Osteoblast (primary cell): ENCODE measurements at regions not wholly inside any gene's neighbourhood (a gene's known extent, or its start where the extent isn't known, plus 50 kb on each side); places are given as distances from the start of the nearest gene placed in this dataset.

ENCODE experiments used
- DNase-seq: peaks from one replicate; pipeline ENCODE4 v3.0.0; 2011; ENCODE audit warnings: low spot score, mixed read lengths; ENCODE audit not compliant: insufficient read length; ENCODE audit errors: missing footprints
- H2AFZ ChIP-seq: 2 replicates; pipeline ENCODE4 v1.6.0; 2011; ENCODE audit warnings: mild to moderate bottlenecking, low read length
- H3K27ac ChIP-seq: 2 replicates; pipeline ENCODE4 v1.5.1; 2011; ENCODE audit warnings: mild to moderate bottlenecking, low read depth, low read length, moderate library complexity
- H3K27me3 ChIP-seq: 2 replicates; pipeline ENCODE4 v1.6.0; 2012; ENCODE audit warnings: mild to moderate bottlenecking, control low read depth, inconsistent platforms, low read length, moderate library complexity; ENCODE audit not compliant: insufficient read depth
- H3K36me3 ChIP-seq: 2 replicates; pipeline ENCODE4 v1.5.1; 2011; ENCODE audit warnings: mild to moderate bottlenecking, low read length, control low read depth, moderate library complexity; ENCODE audit not compliant: insufficient read depth
- H3K4me1 ChIP-seq: 2 replicates; pipeline ENCODE4 v1.5.1; 2011; ENCODE audit warnings: mild to moderate bottlenecking, low read length, control low read depth, moderate library complexity; ENCODE audit not compliant: insufficient read depth
- H3K4me2 ChIP-seq: 2 replicates; pipeline ENCODE4 v1.6.0; 2011; ENCODE audit warnings: mild to moderate bottlenecking, low read length; ENCODE audit not compliant: insufficient read depth
- H3K4me3 ChIP-seq: fragments of 200-600 bp; sonication (generic); 3 replicates; pipeline ENCODE4 v1.5.1; 2012; ENCODE audit warnings: mild to moderate bottlenecking, low read length, inconsistent platforms; ENCODE audit not compliant: insufficient read depth
- H3K79me2 ChIP-seq: 2 replicates; pipeline ENCODE4 v1.6.0; 2012; ENCODE audit warnings: mild to moderate bottlenecking, low read length, control low read depth, inconsistent platforms; ENCODE audit not compliant: insufficient read depth
- H3K9me3 ChIP-seq: 2 replicates; pipeline ENCODE4 v1.5.1; 2011; ENCODE audit warnings: low read depth, low read length, control low read depth
- H4K20me1 ChIP-seq: 2 replicates; pipeline ENCODE4 v1.6.0; 2012; ENCODE audit warnings: mild to moderate bottlenecking, low read length, control low read depth; ENCODE audit not compliant: insufficient read depth
- CTCF ChIP-seq: IDR thresholded peaks from 2 replicates; pipeline ENCODE4 v1.5.1; 2011; ENCODE audit warnings: mild to moderate bottlenecking, low read depth, low read length, moderate library complexity; ENCODE audit errors: extremely low read depth

DNA sequence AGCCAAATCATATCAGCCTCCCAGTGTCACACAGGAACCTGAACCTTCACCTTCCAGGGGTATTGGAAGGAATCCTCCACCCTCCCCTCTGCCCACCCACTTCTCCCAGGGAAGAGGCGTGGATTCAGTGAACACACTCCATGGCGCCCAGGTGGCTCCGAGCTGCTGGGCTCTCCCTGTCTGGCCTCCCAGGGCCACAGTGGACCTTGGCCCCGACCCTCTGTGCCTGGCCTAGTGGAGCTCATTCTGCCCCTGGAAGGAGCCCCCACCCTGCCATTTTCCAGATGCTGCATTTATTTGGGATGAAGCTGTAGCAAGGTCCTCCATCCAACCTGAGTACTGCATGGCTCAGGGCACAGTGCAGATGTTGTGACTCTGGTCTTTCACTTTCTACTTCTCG is 1340.1 kb downstream of the TBC1D22A start:
- H3K27me3 ChIP-seq: no peaks in the 10 kb centered on the region
- H3K4me2 ChIP-seq: no peak overlapping the region
- no peak overlapping the region for H2AFZ ChIP-seq
- no peaks in the 10 kb centered on the region for H3K9me3 ChIP-seq
- no peaks in the 10 kb centered on the region for H3K4me1 ChIP-seq
- no peaks in the 10 kb centered on the region for H4K20me1 ChIP-seq
- DNase-seq: no peak
- no peaks in the 10 kb centered on the region for H3K79me2 ChIP-seq
- TF ChIP-seq CTCF: no peak
- H3K27ac ChIP-seq: no peak overlapping the region
- H3K36me3 ChIP-seq: no peaks in the 10 kb centered on the region
- H3K4me3 ChIP-seq: no peak overlapping the region

GRCh38 chr22:48101704-48102103 is 1339.3 kb downstream of the TBC1D22A start:
- DNase-seq: no peak
- Histone ChIP-seq H3K4me1 (no peaks in the 10 kb centered on the region), H3K27me3 (no peaks in the 10 kb centered on the region), H3K4me3 (no peak overlapping the region), H4K20me1 (no peaks in the 10 kb centered on the region), H3K4me2 (no peak overlapping the region), H2AFZ (no peak overlapping the region), H3K36me3 (no peaks in the 10 kb centered on the region), H3K79me2 (no peaks in the 10 kb centered on the region), H3K9me3 (no peaks in the 10 kb centered on the region), H3K27ac (no peak overlapping the region)
- no peak for TF ChIP-seq CTCF

GRCh38 chr22:48100685-48101417 is 1338.4 kb downstream of the TBC1D22A start:
- H3K4me3 ChIP-seq: no peak overlapping the region
- TF ChIP-seq CTCF: no peak
- no peaks in the 10 kb centered on the region for H4K20me1 ChIP-seq
- no peaks in the 10 kb centered on the region for H3K9me3 ChIP-seq
- H3K4me1 ChIP-seq: no peaks in the 10 kb centered on the region
- H2AFZ ChIP-seq: no peak overlapping the region
- no peak for DNase-seq
- H3K27ac ChIP-seq: no peak overlapping the region
- H3K79me2 ChIP-seq: no peaks in the 10 kb centered on the region
- H3K4me2 ChIP-seq: no peak overlapping the region
- H3K36me3 ChIP-seq: no peaks in the 10 kb centered on the region
- no peaks in the 10 kb centered on the region for H3K27me3 ChIP-seq

GRCh38 chr22:48099671-48100070 is 1337.2 kb downstream of the TBC1D22A start:
- no peaks in the 10 kb centered on the region for H3K27me3 ChIP-seq
- no peaks in the 10 kb centered on the region for H4K20me1 ChIP-seq
- no peaks in the 10 kb centered on the region for H3K9me3 ChIP-seq
- no peak overlapping the region for H3K4me3 ChIP-seq
- DNase-seq: no peak
- no peak overlapping the region for H2AFZ ChIP-seq
- H3K4me1 ChIP-seq: no peaks in the 10 kb centered on the region
- no peak for TF ChIP-seq CTCF
- H3K36me3 ChIP-seq: no peaks in the 10 kb centered on the region
- H3K4me2 ChIP-seq: no peak overlapping the region
- no peak overlapping the region for H3K27ac ChIP-seq
- no peaks in the 10 kb centered on the region for H3K79me2 ChIP-seq
